ENCODE measurements at regions not wholly inside any gene's neighbourhood (a gene's known extent, or its start where the extent isn't known, plus 50 kb on each side); places are given as distances from the start of the nearest gene placed in this dataset.
"Not testable (repeated sequence)": the region's sequence is repeated elsewhere in the genome, so short reads cannot be mapped to it uniquely, and the experiment has no call there.

DNA sequence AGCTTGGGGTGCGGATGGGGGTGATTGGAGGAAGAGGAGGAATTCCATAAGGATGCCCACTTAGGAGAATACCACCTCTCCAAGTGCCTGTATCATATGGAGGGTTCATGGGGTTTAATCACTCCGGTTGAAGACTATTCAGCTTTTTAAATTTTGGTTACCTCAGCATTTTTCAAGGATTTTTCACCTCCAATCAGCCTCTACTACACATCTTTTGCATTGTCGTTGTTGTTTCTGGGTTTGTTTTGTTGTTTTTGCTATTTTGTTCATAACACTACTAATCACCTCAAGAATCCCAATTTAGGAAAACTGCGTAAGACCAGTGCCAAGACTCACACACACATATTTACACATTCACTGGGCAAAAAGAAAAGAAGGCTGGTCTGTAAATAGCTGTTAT is 619.5 kb upstream of the CDH5 start:
- Histone ChIP-seq H3K36me3 (ENCODE audit: control insufficient read depth in 1 of 2, insufficient read depth in 2 of 2, low read length in 1 of 2) (no peaks in the 10 kb centered on the region), H3K9me3 (ENCODE audit: control insufficient read depth, low read length) (no peaks in the 10 kb centered on the region), H3K27ac (ENCODE audit: low read depth in 1 of 2, low read length in 2 of 2) (no peak overlapping the region), H3K4me3 (ENCODE audit: low read length in 2 of 2) (no peak overlapping the region), H3K4me1 (ENCODE audit: control insufficient read depth in 1 of 2, insufficient read depth in 2 of 2, low read length in 2 of 2) (no peaks in the 10 kb centered on the region), H3K27me3 (ENCODE audit: control insufficient read depth in 1 of 2, insufficient read depth in 2 of 2, low read length in 1 of 2) (no peaks in the 10 kb centered on the region)
- intact Hi-C loops (cut with DNase I): no loop called here
- ATAC-seq (ENCODE audit: low FRiP score) (no peak), DNase-seq (no peak)
- WGBS, 2 donors: 74 to 79% methylated on average over 4 of the region's 4 CpGs

DNA sequence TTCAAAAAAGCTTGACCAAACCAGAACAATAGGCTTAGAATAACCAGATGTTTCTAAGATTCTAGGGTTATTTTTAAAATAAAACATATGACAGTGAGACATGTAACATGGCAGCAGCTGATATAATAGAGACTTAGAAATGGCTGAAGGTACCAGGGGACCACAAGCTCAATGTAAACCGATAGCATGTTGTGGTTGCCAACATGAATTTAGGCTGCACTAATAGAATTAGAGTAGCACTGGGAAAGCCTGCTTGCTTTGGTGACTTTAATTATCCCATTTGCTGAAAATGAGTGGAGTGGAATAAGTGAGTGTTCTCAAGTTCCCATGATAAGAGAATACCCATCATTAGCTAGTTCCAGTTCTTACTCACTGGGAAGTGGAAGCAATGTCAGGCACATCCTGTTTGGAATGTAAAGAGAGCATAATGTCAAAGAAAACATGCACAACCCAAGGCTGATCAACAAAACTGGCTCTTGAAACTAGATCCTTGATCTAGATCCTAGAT is 621.2 kb upstream of the CDH5 start:
- intact Hi-C loops (cut with DNase I): no loop called here
- Histone ChIP-seq H3K9me3 (ENCODE audit: control insufficient read depth, low read length) (no peaks in the 10 kb centered on the region), H3K27me3 (ENCODE audit: control insufficient read depth in 1 of 2, insufficient read depth in 2 of 2, low read length in 1 of 2) (no peaks in the 10 kb centered on the region), H3K4me3 (ENCODE audit: low read length in 2 of 2) (no peak overlapping the region), H3K27ac (ENCODE audit: low read depth in 1 of 2, low read length in 2 of 2) (no peak overlapping the region), H3K36me3 (ENCODE audit: control insufficient read depth in 1 of 2, insufficient read depth in 2 of 2, low read length in 1 of 2) (no peaks in the 10 kb centered on the region), H3K4me1 (ENCODE audit: control insufficient read depth in 1 of 2, insufficient read depth in 2 of 2, low read length in 2 of 2) (no peaks in the 10 kb centered on the region)
- no peak for ATAC-seq (ENCODE audit: low FRiP score)
- 93 to 97% methylated on average over 1 of the region's 1 CpG for WGBS, 2 donors
- no peak for DNase-seq

DNA sequence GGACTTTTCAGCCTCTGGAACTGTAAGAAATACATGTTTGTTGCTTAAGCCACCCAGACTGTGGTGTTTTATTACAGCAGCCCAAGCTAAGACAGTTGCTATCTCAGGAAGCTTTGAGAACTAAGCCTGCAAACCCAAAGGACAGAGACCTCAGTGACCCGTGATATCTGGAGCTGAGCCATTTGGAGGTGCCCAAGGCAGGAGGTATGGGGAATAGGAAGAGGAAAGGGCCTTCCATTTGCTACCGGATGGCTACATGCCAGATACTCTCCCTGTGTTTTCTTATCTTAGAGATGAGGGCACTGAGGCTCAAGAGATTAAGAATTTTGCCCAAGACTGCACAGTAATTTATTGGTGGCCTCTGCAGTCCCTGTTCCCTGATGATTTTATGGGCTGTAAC is 622.1 kb upstream of the CDH5 start:
- Histone ChIP-seq H3K27me3 (ENCODE audit: control insufficient read depth in 1 of 2, insufficient read depth in 2 of 2, low read length in 1 of 2) (no peaks in the 10 kb centered on the region), H3K36me3 (ENCODE audit: control insufficient read depth in 1 of 2, insufficient read depth in 2 of 2, low read length in 1 of 2) (no peaks in the 10 kb centered on the region), H3K4me3 (ENCODE audit: low read length in 2 of 2) (no peak overlapping the region), H3K27ac (ENCODE audit: low read depth in 1 of 2, low read length in 2 of 2) (no peak overlapping the region), H3K9me3 (ENCODE audit: control insufficient read depth, low read length) (no peaks in the 10 kb centered on the region), H3K4me1 (ENCODE audit: control insufficient read depth in 1 of 2, insufficient read depth in 2 of 2, low read length in 2 of 2) (no peaks in the 10 kb centered on the region)
- DNase-seq (no peak), ATAC-seq (ENCODE audit: low FRiP score) (no peak)
- 79 to 85% methylated on average over 2 of the region's 2 CpGs for WGBS, 2 donors
- intact Hi-C loops (cut with DNase I): no loop called here

DNA sequence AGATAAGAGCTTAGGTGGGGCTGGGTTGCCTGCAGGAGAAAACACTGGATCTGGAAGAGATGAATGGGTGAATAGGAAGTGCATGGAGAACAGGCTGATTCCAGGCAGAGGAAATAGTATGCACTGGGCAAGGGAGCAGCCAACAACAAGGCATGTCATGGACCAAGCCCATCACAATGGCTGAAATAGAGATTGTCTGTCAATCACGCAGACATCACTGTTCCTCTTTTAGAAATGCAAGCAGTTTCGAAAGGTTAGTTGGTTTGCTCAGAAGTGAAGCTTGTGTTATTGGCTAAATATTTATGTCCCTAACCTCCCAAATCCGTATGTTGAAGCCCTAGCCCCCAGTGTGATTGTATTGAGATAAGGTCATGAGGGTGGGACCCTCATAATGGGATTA is 621.7 kb upstream of the CDH11 start:
- ATAC-seq (ENCODE audit: low FRiP score) (no peak), DNase-seq (no peak)
- intact Hi-C loops (cut with DNase I): no loop called here
- Histone ChIP-seq H3K4me1 (ENCODE audit: control insufficient read depth in 1 of 2, insufficient read depth in 2 of 2, low read length in 2 of 2) (no peaks in the 10 kb centered on the region), H3K4me3 (ENCODE audit: low read length in 2 of 2) (no peak overlapping the region), H3K9me3 (ENCODE audit: control insufficient read depth, low read length) (no peaks in the 10 kb centered on the region), H3K27ac (ENCODE audit: low read depth in 1 of 2, low read length in 2 of 2) (no peak overlapping the region), H3K36me3 (ENCODE audit: control insufficient read depth in 1 of 2, insufficient read depth in 2 of 2, low read length in 1 of 2) (no peaks in the 10 kb centered on the region), H3K27me3 (ENCODE audit: control insufficient read depth in 1 of 2, insufficient read depth in 2 of 2, low read length in 1 of 2) (no peaks in the 10 kb centered on the region)
- 96 to 97% methylated on average over 3 of the region's 3 CpGs for WGBS, 2 donors

DNA sequence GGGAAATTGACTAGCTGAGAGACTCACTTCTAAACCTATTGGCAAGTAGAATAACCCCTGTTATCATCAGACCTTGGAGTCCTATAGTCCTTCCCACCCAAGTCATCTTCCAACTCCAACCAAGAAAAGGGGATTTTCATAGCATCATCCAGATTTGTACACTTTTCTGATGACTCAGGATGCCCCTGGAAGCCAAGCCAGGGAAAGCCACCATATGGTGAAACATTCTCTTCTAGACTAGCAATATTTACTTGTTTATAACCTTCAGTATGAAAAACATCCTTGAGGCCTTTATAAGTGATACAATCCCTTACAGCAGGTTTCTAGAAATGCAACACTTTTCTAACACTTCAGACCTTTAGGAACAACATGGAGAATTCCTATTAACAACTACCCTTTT is 618.8 kb upstream of the CDH11 start:
- intact Hi-C loops (cut with DNase I): no loop called here
- no peak overlapping the region for H3K27ac ChIP-seq (ENCODE audit: low read depth in 1 of 2, low read length in 2 of 2)
- DNase-seq (no peak), ATAC-seq (ENCODE audit: low FRiP score) (no peak)
- no peak overlapping the region for H3K4me3 ChIP-seq (ENCODE audit: low read length in 2 of 2)
- no peaks in the 10 kb centered on the region for H3K4me1 ChIP-seq (ENCODE audit: control insufficient read depth in 1 of 2, insufficient read depth in 2 of 2, low read length in 2 of 2)
- H3K36me3 ChIP-seq (ENCODE audit: control insufficient read depth in 1 of 2, insufficient read depth in 2 of 2, low read length in 1 of 2): no peaks in the 10 kb centered on the region
- H3K27me3 ChIP-seq (ENCODE audit: control insufficient read depth in 1 of 2, insufficient read depth in 2 of 2, low read length in 1 of 2): no peaks in the 10 kb centered on the region
- no peaks in the 10 kb centered on the region for H3K9me3 ChIP-seq (ENCODE audit: control insufficient read depth, low read length)

DNA sequence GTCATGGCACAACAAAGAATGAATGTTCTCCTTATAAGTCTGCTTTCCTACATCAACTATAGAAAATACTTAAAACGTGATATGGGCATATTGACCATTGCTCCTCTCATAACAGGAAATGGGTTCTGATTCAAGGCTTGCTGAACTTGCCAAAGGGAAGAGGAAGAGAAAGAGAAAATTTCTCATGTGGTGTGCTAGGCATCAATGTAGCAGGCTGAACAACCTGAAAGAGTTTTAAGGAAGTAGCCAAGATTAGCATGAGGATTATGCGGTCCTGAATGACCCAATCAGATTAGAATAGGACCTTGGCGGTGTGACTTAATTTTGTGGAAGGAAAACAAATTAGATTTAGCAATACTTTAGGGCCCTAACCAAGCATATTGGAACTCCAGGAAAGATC is 617.7 kb upstream of the CDH11 start:
- Histone ChIP-seq H3K4me3 (ENCODE audit: low read length in 2 of 2) (no peak overlapping the region), H3K9me3 (ENCODE audit: control insufficient read depth, low read length) (no peaks in the 10 kb centered on the region), H3K27ac (ENCODE audit: low read depth in 1 of 2, low read length in 2 of 2) (no peak overlapping the region), H3K36me3 (ENCODE audit: control insufficient read depth in 1 of 2, insufficient read depth in 2 of 2, low read length in 1 of 2) (no peaks in the 10 kb centered on the region), H3K4me1 (ENCODE audit: control insufficient read depth in 1 of 2, insufficient read depth in 2 of 2, low read length in 2 of 2) (no peaks in the 10 kb centered on the region), H3K27me3 (ENCODE audit: control insufficient read depth in 1 of 2, insufficient read depth in 2 of 2, low read length in 1 of 2) (no peaks in the 10 kb centered on the region)
- 80 to 86% methylated on average over 3 of the region's 3 CpGs for WGBS, 2 donors
- DNase-seq (no peak), ATAC-seq (ENCODE audit: low FRiP score) (no peak)
- intact Hi-C loops (cut with DNase I): no loop called here

DNA sequence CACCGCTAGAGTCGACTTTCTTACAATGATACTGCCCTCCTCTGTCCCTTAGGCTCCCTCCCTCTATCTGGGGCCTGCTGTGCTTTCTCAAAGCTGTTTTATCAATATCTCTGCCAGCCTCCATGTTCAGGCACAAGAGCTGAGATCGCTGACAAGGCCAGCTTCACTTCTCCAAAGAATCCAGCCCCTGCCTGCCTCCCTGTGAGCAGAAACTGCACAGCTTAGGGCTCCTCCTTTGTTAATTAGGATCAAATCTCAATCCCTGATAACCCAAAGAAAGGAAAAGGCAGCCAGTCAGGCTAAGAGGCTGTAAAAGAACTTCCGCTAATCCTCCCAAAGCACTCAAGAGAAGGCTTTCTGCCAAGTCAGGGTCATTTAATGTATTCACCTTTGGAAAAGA is 616.0 kb upstream of the CDH11 start:
- H3K4me1 ChIP-seq (ENCODE audit: control insufficient read depth in 1 of 2, insufficient read depth in 2 of 2, low read length in 2 of 2): no peaks in the 10 kb centered on the region
- H3K27me3 ChIP-seq (ENCODE audit: control insufficient read depth in 1 of 2, insufficient read depth in 2 of 2, low read length in 1 of 2): no peaks in the 10 kb centered on the region
- H3K36me3 ChIP-seq (ENCODE audit: control insufficient read depth in 1 of 2, insufficient read depth in 2 of 2, low read length in 1 of 2): no peaks in the 10 kb centered on the region
- no peak for DNase-seq
- ATAC-seq (ENCODE audit: low FRiP score): no peak
- intact Hi-C loops (cut with DNase I): no loop called here
- H3K4me3 ChIP-seq (ENCODE audit: low read length in 2 of 2): no peak overlapping the region
- WGBS, 2 donors: 73 to 81% methylated on average over 4 of the region's 4 CpGs
- no peak overlapping the region for H3K27ac ChIP-seq (ENCODE audit: low read depth in 1 of 2, low read length in 2 of 2)
- H3K9me3 ChIP-seq (ENCODE audit: control insufficient read depth, low read length): no peaks in the 10 kb centered on the region

DNA sequence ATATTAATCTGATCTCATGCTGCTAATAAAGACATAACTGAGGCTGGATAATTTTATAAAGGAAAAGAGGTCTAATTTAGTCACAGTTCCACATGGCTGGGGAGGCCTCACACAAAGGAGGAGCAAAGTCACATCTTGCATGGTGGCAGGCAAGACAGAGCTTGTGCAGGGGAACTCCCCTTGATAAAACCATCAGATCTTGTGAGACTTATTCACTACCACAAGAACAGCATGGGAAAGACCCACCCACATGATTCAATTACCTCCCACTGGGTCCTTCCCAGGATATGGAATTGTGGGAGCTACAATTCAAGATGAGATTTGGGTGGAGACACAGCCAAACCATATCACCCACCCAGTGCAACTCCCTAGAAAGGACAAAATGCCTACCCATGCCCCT is 613.8 kb upstream of the CDH11 start:
- intact Hi-C loops (cut with DNase I); DNase-seq; H3K4me3 ChIP-seq (ENCODE audit: low read length in 2 of 2); H3K27ac ChIP-seq (ENCODE audit: low read depth in 1 of 2, low read length in 2 of 2); H3K36me3 ChIP-seq (ENCODE audit: control insufficient read depth in 1 of 2, insufficient read depth in 2 of 2, low read length in 1 of 2); H3K9me3 ChIP-seq (ENCODE audit: control insufficient read depth, low read length); H3K4me1 ChIP-seq (ENCODE audit: control insufficient read depth in 1 of 2, insufficient read depth in 2 of 2, low read length in 2 of 2); ATAC-seq (ENCODE audit: low FRiP score); H3K27me3 ChIP-seq (ENCODE audit: control insufficient read depth in 1 of 2, insufficient read depth in 2 of 2, low read length in 1 of 2): not testable (repeated sequence)

DNA sequence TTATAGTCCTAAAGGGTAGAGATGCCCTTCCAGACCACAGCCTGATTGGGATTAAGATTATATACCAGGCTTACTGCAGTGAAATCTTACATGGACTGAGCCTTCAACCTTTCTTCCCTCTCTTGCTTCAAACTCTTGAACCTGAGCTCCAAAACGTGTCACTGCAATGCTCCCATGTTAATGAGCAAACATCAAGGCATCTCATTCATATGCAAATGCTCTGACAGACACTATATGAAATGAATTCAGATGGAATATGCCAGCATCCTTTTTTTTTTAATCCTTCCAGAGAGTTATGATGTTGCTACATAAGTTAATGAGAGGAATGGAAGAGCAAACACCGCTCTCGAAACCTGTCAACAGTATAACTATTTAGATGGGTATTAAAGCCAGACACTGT is 611.9 kb upstream of the CDH11 start:
- DNase-seq (no peak), ATAC-seq (ENCODE audit: low FRiP score) (no peak)
- peaks cover 0 to 1% of the 10 kb centered on the region in 2 donors for H3K27me3 ChIP-seq (ENCODE audit: control insufficient read depth in 1 of 2, insufficient read depth in 2 of 2, low read length in 1 of 2)
- H3K36me3 ChIP-seq (ENCODE audit: control insufficient read depth in 1 of 2, insufficient read depth in 2 of 2, low read length in 1 of 2): no peaks in the 10 kb centered on the region
- no peaks in the 10 kb centered on the region for H3K4me1 ChIP-seq (ENCODE audit: control insufficient read depth in 1 of 2, insufficient read depth in 2 of 2, low read length in 2 of 2)
- intact Hi-C loops (cut with DNase I): no loop called here
- 86 to 91% methylated on average over 3 of the region's 3 CpGs for WGBS, 2 donors
- peaks cover 6% of the 10 kb centered on the region for H3K9me3 ChIP-seq (ENCODE audit: control insufficient read depth, low read length)
- H3K4me3 ChIP-seq (ENCODE audit: low read length in 2 of 2): no peak overlapping the region
- no peak overlapping the region for H3K27ac ChIP-seq (ENCODE audit: low read depth in 1 of 2, low read length in 2 of 2)
